IPS-18c (cell line): ENCODE measurements at regions not wholly inside any gene's neighbourhood (a gene's known extent, or its start where the extent isn't known, plus 50 kb on each side); places are given as distances from the start of the nearest gene placed in this dataset.
A peak's percentile ranks its signal among the peaks of the same experiment; 100 is the strongest.
"Not testable (repeated sequence)": the region's sequence is repeated elsewhere in the genome, so short reads cannot be mapped to it uniquely, and the experiment has no call there.

ENCODE experiments used
- H3K4me3 ChIP-seq: 2 replicates; pipeline ENCODE4 v1.7.0; 2013; ENCODE audit warnings: low read depth, mild to moderate bottlenecking, low read length, moderate library complexity; ENCODE audit not compliant: insufficient read depth
- H3K9me3 ChIP-seq: one replicate; pipeline ENCODE4 v1.6.1; 2013; ENCODE audit warnings: mild to moderate bottlenecking, low read length, moderate library complexity; ENCODE audit not compliant: control insufficient read depth, insufficient read depth

DNA sequence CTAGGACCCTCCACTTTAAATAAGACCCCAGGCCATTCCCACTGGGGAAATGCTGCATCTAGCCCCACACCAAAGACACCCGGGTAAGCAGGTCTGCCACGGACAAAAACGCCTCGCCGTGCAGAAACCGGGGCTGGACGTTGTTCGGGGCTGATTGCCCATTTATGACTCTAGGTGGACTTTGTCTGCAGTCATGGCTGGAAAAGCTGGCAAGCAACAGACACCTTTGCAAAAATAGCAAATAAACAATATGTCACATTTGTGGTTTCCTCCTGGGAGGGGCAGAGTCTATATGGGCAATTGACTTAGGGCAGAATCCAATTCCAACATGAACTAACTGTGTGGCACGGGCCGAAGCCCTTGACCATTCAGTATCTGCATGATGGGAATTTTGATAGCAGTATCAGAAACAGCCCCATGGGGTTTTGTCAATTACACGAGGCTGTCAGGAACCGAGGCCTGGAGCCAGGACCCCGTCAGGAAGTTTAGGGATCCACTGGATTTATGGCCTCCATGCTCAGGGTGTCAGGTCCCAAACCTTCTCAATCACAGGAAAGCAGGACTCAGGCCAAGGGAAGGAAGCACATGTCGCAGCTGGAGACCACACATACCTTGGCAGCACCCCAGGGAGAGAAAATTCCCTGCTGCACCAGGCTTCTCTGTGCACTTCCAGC, 172.8 kb downstream of the OR4M2 start:
- H3K4me3 ChIP-seq, result not testable (repeated sequence)
- peaks cover 51% of the 10 kb centered on the region for H3K9me3 ChIP-seq

DNA sequence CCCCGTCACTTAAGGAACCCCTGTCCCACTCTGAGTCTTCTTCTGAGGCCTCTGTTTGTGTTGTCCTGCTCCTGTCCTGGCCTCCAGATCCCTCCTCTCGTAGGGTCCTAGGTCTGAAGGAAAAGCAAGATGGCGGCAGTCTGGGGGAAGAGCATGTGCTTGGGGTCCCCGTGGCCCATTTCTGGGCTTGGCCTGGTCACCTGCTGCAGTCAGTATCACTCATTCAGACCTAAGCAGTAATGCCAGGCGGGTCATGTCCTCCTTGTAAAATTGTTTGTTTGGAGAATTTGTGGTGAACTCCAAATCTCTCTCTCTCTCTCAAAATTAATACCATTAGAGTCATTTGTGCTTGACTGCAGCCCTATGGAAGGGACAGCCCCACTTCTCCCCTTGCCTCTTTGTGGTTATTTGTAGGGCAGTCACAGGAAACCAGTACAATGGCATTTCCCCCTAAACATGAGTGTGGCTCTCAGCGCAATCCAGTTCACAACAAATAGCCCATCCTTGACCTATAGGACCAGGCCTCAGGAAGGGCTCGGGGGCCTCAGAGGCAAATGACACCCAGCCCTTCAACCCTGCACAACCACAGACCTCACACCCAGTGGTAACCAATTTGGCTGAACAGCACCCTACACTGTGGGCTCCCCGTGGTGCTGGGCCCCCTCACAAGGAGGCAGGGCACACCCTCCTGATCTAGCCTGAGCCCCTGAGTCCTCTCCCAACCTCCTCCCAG, 173.5 kb downstream of the OR4M2 start:
- Histone ChIP-seq H3K9me3 (peaks cover 46% of the 10 kb centered on the region), H3K4me3 (no peak overlapping the region)

DNA sequence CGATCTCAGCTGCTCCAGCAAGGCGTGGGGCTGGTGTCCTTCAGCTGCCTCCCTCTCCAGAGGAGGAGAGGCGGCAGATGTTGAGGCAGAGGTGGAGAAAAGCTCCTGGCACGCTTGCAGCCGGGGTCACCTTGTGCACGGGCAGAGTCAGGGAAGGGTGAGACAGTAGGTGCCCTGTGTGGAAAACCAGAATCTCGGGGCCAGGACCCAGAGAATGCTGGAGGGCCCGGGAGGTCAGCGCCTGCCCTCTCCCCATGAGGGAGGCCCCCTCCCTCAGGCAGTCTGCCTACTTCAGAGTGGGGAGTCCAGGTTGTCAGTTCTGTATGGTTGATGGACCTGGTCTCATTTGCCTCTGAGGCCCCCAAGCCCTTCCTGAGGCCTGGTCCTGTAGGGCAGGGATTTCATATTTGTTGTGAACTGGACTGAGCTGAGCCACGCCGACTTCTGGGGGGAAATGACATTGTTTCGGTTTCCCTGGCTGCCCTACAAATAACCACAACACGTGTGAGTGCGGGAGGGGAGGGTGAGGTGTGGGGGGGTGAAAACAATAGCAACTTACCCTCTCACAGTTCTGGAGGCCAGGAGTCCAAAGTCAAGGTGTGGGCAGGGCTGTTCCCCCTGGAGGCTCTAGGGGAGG, 174.2 kb downstream of the OR4M2 start:
- H3K4me3 ChIP-seq, result not testable (repeated sequence)
- peaks cover 45% of the 10 kb centered on the region for H3K9me3 ChIP-seq

DNA sequence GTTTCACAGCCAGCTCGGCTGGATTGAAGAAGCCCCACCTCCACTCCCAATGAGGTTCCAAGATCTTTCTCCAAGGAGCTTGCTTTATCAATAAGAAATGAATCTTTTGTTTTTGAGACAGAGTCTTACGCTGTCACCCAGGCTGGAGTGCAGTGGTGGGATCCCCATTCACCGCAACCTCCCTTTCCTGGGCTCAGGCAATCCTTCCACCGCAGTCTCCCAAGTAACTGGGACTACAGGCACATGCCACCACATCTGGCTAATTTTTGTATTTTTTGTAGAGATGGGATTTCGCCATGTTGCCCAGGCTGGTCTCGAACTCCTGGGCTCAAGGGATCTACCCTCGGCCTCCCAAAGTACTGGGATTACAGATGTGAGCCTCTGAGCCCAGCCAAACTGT, 175.3 kb downstream of the OR4M2 start:
- H3K4me3 ChIP-seq, result not testable (repeated sequence)
- peaks cover 41% of the 10 kb centered on the region for H3K9me3 ChIP-seq

DNA sequence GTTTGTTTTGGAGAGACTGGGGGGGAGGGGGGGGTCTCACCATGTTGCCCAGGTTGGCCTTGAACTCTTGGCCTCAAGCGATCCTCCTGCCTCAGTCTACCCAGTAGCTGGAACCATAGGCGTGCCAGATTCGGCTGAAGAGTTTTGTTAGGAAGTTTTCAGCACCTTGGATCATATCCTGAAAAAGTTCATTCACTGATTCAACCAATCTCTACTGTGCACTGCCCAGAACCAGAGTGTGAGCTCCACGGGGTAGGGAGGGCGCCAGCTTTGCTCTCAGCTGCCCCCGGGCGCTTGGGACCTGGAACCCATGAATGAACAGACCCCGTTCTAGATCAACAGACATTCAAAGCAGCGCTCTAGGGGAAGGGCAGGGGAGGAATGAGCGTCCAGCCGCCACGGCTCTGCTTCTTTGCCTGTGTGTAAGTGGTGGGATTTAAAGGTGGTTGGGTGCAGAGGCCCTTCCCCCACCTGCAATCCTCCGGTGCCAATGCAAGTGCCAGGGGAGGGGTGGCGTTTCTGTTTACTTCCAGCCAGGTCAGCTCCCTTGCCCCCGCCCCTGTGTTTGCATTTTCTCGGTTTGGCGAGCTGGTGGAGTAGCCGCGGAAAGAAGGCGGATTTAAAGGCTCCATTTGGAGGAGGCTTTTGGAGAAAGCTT, 176.2 kb downstream of the OR4M2 start:
- not testable (repeated sequence) for H3K4me3 ChIP-seq
- H3K9me3 ChIP-seq, result peaks cover 35% of the 10 kb centered on the region

DNA sequence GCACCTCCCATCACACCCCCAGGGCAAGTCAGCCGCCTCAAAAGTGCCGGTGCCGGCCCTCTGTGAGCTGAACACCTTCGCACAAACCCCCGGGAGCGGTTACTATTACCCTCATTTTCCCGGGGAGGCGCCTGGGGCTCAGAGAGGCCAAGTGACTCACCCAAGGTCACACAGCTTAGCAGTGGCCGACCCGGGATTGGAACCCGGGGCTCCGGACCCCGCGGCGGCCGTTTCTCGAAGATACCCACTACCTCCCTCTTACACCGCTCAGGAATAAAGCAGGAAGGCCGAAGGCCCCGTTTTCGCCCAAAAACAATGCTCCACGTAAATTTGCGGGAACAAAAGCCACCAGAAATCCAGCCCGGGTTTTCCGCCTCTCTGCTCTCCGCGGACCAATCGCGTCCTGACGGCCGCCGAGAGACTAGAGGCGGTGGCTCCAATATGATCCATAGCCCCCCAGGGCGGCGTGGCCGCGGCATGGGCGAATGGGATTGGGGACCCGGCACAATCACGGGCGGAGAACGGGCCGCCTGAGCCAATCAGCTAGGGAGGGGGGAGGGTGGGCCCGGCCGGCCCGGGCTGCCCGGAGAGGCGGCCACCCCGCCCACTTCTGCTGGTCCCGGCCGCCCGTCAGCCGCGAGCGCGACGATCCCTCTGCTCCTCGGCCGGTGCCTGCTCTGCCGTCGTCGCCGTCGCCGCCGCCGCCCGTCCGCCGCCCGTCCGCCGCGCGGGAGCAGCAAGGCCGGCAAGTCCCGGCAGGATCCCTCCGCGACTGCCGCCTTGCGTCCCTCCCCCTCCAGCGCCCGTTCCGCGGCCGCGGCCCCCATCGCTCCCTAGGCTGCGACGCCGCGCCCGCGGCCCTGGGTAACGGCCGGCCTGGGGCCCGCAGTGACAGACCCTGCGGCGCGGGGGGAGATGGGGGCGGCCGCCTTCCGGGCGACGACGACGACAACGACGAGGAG, 177.0 kb downstream of the OR4M2 start:
- H3K9me3 ChIP-seq, result peaks cover 33% of the 10 kb centered on the region

DNA sequence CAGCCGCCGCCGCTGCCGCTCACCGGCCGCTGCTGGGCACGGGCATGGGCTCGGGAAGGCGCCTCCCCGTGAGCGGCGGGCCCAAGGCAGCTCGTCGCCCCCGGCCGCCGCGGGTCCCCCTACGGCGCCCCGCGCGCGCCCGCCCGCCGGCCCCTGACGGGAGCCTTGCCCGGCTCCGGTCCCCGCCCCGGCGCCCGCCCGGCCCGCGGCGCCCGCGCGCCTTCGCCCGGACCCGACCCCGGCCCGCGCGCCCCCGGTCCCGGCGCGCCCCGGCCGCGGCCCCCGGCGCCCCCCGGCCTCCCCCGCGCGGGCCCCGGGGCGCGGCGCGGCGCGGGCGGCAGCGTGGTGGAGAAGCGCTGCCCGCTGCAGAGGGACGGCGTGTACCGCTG, 177.7 kb downstream of the OR4M2 start:
- Histone ChIP-seq H3K9me3 (peaks cover 32% of the 10 kb centered on the region), H3K4me3 (no peak overlapping the region)

More for the DNA sequence above, 177.0 kb downstream of the OR4M2 start:
- H3K4me3 ChIP-seq, result no peak overlapping the region

DNA sequence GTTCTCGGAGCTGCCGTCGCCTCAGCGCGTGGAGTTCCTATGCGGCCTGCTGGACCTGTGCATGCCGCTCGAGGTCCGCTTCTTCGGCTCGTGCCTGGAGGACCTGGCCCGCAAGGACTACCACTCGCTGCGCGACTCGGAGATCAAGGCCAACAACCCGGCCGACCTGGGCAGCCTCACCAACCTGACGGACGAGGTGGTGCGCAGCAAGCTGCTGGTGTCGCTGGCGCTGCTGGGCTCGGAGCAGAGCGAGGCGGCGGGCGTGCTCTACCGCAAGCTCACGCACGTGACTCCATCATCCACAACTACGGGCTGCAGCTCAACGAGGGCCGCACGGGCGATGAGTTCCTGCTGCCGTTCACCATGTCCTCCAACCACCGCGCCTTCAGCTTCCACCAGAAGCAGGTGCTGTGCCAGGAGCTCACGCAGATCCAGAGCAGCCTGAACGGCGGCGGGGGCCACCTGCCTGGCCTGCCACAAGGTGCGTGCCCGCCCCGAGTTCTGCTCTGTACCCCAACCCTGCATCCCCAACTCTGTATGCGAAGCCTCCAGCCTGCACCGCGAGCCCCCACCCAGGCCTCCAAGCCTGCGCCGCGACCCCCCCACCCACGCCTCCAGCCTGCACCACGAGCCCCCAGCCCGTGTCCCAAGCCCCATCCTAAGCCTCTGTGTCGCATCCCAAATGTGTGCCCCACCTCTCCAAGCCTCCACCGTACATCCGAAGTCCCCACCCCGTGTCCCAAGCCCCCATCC, 178.2 kb downstream of the OR4M2 start:
- peaks cover 30% of the 10 kb centered on the region for H3K9me3 ChIP-seq

DNA sequence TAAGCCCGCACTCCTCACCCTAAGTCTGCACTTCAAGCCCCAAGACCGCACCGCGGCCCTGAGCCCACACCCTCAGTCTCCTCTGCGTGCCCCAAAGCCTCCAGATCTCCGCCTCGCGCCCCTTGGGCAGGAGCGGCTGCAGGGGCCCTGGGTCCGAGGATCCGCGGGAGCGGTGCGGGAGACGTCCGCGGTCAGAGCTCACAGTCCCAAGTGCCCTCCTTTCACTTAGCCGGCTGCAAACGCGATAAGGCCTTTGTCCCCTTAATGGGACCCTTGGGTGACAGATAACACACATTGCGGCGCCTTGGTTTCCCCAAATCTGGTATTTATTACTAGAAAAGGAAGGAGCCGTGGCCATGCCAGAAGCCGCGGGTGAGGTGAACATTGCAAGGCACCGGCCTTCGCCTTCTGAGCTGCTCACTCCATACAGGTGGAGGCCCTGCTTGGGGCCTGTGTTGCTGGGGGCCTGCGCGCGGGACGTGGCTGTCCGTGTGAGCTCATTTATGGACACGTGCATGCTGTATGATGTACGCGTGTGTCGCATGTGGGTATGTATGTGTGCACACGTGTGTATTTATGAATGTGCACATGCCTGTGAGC, 178.9 kb downstream of the OR4M2 start:
- peaks cover 24% of the 10 kb centered on the region for H3K9me3 ChIP-seq
- H3K4me3 ChIP-seq, result 0 out of 2 replicates have a peak overlapping the region, but pooled peaks have one; percentile 3

More for the DNA sequence above, 178.2 kb downstream of the OR4M2 start:
- H3K4me3 ChIP-seq, result no peak overlapping the region

DNA sequence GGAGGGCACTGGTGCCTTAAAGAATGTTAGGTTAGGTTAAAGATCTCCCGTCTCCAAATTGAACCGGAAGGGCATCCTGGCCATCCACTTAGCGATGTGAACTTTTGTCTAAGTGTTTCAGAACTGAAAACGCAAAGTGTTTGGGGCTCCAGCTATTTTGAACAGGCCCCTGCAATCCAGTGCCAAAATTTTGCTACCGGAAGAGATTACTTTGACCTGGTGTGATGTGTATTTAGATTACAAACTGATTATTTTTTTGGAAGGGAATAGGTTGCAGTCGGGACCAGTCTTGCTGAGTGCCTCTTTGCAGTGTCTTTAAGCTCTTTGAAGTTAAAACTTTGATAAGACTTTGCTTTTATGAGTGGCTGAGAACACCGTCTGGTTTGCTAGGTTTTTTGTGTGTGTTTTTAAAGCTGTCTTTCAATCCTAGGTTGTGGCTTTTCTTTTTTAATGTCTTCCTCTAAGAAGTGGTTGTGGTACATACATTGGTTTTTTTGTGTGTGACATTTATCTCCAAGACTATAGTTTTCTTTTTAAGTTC, 179.6 kb downstream of the OR4M2 start:
- peaks cover 21% of the 10 kb centered on the region for H3K9me3 ChIP-seq
- no peak overlapping the region for H3K4me3 ChIP-seq

DNA sequence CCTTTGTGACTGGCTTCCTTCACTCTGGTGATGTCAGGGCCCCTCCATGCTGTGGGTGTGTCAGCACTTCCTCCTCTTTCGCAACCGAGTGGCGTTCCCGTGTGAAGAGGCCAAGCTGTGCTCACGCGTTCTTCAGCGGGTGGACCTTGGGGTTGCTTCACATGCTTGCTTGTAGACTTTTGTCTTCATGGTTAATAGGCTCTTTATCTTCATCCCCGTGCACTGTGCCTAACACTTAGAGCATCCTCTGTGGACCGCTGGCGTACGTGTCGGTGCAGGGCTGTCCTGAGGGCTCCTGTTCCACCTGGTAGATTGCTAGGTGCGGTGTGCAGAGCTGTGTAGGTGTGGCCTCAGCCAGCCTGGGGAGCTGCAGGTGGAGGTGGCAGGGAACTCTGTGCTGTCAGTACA, 182.3 kb downstream of the OR4M2 start:
- peaks cover 19% of the 10 kb centered on the region for H3K9me3 ChIP-seq
- H3K4me3 ChIP-seq, result no peak overlapping the region; the same call in 1 of the 2 replicates

DNA sequence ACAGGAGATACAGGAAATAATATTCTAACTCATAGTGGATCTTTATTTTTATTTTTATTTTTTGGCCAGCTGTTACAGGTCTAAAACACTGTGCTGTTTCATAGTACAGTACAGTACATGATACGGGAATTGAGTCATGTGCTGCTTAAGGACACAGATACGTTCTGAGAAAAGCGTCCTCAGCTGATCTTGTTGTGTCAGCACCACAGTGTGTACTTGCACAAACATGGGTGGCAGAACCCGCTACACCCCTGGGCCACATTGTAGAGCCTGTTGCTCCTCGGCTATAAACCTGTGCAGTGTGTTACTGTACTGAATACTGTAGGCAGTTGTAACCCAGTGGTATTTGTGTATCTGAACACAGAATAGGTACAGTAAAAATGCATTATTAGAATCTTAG, 183.4 kb downstream of the OR4M2 start:
- peaks cover 25% of the 10 kb centered on the region for H3K9me3 ChIP-seq
- no peak overlapping the region for H3K4me3 ChIP-seq

DNA sequence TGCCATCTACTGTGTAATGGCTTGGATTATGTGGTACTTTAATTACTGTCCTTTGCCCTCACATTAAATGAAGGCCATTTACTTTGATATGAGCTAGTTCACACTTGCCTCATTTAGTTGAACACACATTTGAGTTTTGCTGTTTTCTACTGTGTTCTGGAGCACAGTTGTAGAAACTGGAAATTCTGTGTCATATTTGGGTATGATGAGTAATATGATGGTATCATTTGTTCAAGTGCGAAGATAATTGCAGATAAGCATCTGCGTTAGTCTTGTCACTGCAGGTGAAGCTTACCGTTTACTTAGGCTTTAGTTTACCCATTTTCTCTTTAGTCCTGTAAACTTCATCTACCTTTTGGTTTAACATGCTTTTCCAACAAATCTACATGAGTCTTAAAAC, 183.9 kb downstream of the OR4M2 start:
- H3K4me3 ChIP-seq, result not testable (repeated sequence)
- peaks cover 27% of the 10 kb centered on the region for H3K9me3 ChIP-seq

DNA sequence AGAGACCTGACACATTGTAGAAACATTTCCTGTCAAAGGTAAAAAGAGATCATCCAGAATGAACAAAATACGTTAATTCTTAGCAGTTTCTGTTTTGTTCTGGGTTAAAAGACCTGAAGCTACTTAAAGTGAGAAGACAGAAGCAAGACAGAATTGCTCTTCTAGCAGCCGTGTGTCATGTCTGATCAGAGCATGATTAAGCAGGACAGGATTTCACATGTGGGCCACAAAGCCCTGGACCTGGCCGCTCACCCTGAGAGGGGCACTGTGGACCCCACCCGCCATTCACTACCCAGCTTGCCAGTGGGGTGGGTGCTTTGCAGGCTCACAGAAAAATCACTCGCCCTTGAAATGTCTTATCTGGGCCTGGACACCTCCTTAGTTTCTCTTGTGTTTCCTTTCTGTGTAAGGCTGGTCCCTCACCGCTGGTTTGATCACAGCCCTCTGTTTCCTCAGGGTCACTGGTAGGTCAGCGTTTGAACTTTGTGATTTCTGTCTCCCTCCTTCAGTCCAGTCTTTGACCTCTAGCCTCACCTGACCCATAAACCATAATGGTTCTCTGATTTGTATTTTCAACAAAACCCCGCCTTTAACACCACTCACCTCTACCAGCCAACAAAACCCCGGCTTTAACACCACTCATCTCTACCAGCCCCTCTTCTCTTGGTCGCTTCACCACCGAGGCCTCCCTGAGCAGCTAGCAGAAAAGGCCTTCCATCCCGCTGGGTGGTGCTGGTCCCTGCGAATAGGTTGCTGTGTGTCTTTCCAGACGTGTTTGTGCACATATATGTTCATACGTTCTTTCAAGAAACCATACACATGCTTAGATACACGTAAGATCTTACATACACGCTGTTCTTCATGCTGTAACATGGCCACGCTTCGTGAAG, 185.0 kb downstream of the OR4M2 start:
- H3K4me3 ChIP-seq, result no peak overlapping the region
- H3K9me3 ChIP-seq, result peaks cover 29% of the 10 kb centered on the region

DNA sequence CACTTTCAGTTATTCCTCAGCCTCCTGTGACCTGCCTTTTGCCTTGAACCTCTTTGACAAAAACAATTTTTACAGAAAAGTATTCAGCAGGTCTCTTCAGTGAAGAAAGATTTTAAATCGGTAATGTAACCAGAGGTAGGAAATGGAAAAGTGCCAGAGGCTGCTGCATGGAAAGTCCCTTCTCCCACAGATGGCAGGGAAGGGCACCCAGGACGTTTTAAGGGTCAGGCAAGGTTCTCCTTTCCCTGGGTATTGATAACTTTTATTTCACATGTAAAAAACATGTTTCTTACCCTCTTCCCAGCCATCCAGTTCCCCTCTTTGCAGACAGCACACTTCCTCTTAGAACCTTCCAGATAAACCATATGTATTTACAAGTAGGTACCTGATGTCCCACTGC, 185.6 kb downstream of the OR4M2 start:
- Histone ChIP-seq H3K9me3 (peaks cover 32% of the 10 kb centered on the region), H3K4me3 (no peak overlapping the region)
